T-helper 1 cell treated with Interleukin-12 subunit alpha and Interleukin-12 subunit beta and Interleukin-4 antibody, amounts not matched to agents 30 ng/mL and 1 ng/mL, for 36 hours (primary cell): ENCODE measurements at regions not wholly inside any gene's neighbourhood (a gene's known extent, or its start where the extent isn't known, plus 50 kb on each side); places are given as distances from the start of the nearest gene placed in this dataset.
"Not testable (repeated sequence)": the region's sequence is repeated elsewhere in the genome, so short reads cannot be mapped to it uniquely, and the experiment has no call there.

Source experiments
- intact Hi-C: fragments of 100-400 bp; cut with micrococcal nuclease; formaldehyde crosslinking; loops from one replicate; pipeline ENCODE4 v1.15.1; 2024

DNA sequence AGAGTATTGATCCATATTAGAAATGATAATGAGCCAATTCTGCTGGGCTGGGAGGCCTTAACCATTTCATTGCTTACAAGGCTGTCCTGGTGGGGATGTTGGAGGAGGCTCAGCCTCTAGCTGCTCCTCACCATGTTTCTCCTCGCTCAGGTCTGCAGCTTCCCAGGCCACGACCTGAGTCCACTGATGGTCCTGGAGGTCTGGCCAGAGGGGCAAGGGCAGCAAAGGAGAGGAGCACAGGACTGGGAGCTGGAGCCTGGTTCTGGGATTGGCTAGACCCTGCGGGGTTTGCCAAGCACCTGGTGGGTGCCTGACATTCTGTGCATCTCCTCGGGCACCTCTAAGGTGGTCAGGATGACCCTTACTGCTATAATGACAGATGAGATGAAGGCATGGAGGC, 92.6 kb downstream of the KIF26A start:
- intact Hi-C loops: no loop called here

- intact Hi-C loops: no loop called here
These were observed 93.7 kb downstream of the KIF26A start for GRCh38 chr14:104232070-104232484.

GRCh38 chr14:104234007-104234786, 95.8 kb downstream of the KIF26A start:
- intact Hi-C loops: not testable (repeated sequence)

GRCh38 chr14:104235686-104236085, 97.3 kb downstream of the KIF26A start:
- intact Hi-C loops: no loop called here

DNA sequence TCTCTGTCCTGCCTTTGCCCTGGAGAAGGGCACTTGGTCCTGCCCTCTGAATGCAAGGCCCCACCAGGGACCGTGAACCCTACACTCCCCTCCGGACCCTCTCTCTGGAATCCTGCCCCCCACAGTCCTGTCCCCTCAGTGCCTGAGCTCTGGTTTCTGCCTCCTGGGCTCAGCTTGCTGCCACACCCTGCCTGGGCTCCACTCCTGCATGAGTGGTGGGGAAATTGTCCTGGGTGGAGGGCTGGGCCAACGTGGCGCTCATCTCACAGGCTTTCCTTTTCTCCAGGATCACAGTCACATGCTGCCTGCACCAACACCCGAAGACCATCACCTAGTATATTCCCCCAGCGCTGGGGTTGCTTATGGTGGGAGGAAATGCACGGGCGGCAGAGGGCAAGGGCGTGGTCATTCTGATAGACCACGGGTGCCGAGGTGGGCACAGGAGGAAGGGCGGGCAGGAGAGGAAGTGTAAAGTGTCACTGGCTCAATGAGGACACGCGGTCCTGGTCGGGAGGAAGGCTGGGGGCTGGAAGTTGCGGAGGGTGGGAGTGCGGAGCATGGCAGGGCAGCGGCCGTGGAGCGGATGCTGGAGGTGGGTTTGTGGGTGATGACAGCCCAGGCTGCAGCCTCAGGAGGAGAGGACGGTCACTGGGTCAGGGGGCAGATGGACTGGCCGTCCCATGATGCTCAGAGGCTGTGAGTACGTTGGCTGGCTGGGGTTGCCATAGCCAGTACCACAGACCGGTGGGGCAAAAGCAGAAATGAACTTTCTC, 99.5 kb downstream of the KIF26A start:
- intact Hi-C loops: no loop called here

- intact Hi-C loops: no loop called here
These were observed 100.2 kb downstream of the KIF26A start for GRCh38 chr14:104238424-104239184.

DNA sequence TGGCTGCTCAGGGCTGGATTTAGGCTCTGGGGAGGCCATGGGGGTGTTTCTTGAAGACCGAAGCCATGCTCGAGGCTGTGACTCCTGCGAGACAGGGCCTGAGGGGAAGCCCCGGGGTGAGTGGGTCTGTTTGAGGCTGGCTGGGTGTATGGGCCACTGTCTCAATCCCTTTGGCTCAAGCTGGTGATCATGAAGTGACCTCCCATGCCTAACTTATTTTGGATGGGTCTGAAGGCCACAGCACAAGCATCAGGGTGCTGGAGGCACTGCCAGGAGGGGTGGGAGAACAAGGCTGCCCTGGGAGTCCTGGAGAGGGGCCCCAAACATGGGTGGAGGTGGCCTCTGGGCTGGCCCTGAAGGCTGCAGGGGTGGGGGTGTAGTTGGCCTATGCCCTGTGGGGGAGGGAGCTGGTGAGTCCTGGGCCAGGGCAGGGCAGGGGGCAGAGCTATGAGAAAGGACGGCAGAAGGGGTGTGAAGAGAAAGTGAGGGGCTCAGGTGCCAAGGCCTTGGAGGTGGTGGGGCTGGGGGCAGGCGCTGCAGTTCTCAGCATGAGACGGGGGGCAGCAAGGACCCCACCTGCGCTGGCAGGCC, 100.9 kb downstream of the KIF26A start:
- intact Hi-C loops: no loop called here

DNA sequence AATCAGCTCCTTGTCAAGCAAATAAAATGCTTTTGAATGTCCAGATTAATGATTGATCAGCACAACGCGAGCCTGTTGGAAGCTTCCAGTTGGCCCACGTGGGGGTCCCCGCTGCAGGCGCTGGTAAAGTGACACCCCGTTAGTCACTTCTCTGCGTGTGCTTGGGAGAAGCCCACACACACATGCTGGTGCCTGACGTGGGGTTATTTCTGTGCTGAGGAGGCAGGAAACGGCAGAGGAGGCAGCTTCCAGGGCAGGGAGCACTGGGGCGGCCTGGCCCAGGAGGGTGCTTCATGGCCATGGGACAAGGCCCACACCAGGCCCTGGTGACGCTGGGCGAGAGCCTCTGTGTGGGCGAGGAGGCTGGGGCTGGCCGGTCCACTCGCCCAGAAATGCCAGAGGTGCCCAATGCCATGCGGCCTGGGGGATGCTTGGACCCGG, 101.5 kb downstream of the KIF26A start:
- intact Hi-C loops: no loop called here

- intact Hi-C loops: no loop called here
These were observed 102.2 kb downstream of the KIF26A start for GRCh38 chr14:104240434-104241157.

DNA sequence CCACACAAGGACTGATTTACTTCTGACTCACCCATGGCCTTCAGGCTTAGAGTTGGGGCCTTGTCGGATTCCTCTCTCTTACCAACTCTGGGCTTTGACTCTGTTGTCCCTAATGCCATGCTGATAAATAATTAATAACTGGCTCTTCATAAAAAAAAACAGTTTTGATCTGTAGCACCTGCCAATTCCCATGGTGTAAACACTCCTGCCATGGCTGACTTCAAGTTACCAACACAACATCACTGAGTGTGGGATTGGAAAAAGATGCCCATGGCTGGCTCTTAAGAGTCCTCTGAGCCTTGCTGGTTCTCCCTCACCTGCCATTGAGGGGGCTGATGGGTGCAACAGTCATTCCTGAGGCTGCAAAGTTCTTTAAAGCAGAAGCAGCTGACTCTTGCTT, 104.8 kb downstream of the KIF26A start:
- intact Hi-C loops: no loop called here

GRCh38 chr14:104244221-104245011, 106.0 kb downstream of the KIF26A start:
- intact Hi-C loops: no loop called here

GRCh38 chr14:104245075-104245474, 106.7 kb downstream of the KIF26A start:
- intact Hi-C loops: no loop called here

DNA sequence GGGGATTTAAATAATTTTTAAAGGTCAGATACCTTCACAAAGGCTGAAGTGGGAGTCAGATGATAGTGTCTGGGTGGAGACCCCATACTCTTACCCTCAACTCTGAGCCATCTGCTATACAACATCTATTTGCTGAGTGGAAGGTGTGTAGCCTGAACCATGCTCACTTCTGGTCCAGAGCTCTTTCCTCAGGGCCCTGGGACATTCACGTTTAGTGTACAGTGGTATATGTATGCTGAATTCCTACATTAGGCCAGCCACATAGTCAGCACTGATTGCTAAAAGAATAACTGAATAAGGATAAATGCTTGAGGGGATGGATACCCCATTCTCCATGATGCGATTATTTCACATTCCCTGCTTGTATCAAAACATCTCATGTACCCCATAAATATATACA, 107.3 kb downstream of the KIF26A start:
- intact Hi-C loops: no loop called here

DNA sequence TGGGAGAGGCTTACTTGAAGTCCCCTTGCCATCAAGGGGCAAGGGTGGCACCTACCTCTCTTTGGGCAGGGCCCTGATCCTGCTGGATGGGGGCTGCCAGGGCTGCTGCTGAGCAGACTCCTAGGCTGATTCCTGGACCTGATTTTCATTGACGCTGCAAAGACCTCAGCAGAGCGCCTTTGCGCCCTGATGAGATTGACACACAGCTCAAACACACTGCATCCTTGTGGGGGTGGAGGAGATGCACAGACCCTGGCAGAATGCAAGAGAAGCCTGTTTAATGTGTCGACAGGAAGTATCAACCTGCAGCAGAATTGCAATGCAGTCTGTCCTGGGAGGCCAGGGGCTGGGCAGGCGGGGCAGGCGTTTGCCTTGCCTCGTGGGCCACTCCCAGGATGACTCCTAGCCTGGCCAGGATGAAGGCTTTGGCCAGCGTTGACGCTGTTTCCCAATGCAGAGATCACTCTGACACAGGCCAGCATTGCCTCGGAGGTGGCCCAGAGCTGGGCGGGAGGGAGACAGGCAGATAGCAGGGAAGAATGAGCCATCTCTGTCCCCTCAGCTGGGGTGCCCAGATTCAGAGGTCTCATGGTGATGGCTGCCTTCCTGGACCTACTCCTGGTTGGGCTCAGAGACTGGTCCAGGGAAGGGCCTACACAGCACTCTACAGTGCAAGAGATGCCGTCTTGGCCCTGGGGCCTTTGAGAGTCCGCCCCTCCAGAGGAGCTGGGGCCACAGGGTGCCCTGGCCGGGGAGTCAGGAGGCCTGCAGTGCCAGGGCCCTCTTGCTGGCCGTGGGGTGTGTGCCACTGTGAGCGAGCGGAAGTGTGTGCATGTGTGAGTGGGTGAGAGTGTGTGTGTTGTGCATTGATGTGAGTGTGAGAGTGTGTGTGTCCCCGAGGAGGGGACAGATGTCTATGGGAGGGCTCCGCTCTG, 108.3 kb downstream of the KIF26A start:
- intact Hi-C loops: no loop called here

GRCh38 chr14:104247336-104248202, 109.2 kb downstream of the KIF26A start:
- intact Hi-C loops: no loop called here

GRCh38 chr14:104248203-104249055, 110.0 kb downstream of the KIF26A start:
- intact Hi-C loops: no loop called here

- intact Hi-C loops: no loop called here
These were observed 110.7 kb downstream of the KIF26A start for GRCh38 chr14:104249089-104249488.
